ENCODE measurements at regions not wholly inside any gene's neighbourhood (a gene's known extent, or its start where the extent isn't known, plus 50 kb on each side); places are given as distances from the start of the nearest gene placed in this dataset.

DNA sequence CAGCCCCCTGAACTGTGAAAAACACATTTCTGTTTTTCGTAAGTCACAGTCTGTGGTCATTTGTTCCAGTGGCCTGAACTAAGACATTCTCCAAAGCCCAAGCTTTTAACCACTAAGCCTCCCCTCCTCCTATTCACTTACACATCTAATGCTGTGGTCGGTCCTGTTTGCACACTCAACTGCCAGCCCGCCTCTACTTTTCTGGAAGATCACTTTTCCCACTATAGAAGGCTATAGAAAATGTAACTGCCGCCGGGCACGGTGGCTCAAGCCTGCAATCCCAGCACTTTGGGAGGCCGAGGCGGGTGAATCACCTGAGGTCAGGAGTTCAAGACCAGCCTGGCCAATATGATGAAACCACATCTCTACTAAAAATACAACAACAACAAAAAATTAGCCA lies 524.7 kb upstream of the TMEM132C start:
- TF ChIP-seq, protein P1, sequence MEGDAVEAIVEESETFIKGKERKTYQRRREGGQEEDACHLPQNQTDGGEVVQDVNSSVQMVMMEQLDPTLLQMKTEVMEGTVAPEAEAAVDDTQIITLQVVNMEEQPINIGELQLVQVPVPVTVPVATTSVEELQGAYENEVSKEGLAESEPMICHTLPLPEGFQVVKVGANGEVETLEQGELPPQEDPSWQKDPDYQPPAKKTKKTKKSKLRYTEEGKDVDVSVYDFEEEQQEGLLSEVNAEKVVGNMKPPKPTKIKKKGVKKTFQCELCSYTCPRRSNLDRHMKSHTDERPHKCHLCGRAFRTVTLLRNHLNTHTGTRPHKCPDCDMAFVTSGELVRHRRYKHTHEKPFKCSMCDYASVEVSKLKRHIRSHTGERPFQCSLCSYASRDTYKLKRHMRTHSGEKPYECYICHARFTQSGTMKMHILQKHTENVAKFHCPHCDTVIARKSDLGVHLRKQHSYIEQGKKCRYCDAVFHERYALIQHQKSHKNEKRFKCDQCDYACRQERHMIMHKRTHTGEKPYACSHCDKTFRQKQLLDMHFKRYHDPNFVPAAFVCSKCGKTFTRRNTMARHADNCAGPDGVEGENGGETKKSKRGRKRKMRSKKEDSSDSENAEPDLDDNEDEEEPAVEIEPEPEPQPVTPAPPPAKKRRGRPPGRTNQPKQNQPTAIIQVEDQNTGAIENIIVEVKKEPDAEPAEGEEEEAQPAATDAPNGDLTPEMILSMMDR (IDR thresholded peaks at IDR 0.05) = no peak
- peaks cover 2% of the 10 kb centered on the region for H3K27me3 Mint-ChIP-seq (ENCODE audit: unreplicated experiment)
- H3K9me3 Mint-ChIP-seq (ENCODE audit: unreplicated experiment) = peaks cover 11% of the 10 kb centered on the region
- no peaks in the 10 kb centered on the region for H3K36me3 Mint-ChIP-seq (ENCODE audit: unreplicated experiment)
- no peaks in the 10 kb centered on the region for H3K4me1 Mint-ChIP-seq (ENCODE audit: unreplicated experiment)
- DNase-seq (ENCODE audit: extremely low spot score, unreplicated experiment) = no peak
- no peak overlapping the region for H3K27ac Mint-ChIP-seq (ENCODE audit: unreplicated experiment)
- H3K4me3 Mint-ChIP-seq (ENCODE audit: unreplicated experiment) = no peak overlapping the region

DNA sequence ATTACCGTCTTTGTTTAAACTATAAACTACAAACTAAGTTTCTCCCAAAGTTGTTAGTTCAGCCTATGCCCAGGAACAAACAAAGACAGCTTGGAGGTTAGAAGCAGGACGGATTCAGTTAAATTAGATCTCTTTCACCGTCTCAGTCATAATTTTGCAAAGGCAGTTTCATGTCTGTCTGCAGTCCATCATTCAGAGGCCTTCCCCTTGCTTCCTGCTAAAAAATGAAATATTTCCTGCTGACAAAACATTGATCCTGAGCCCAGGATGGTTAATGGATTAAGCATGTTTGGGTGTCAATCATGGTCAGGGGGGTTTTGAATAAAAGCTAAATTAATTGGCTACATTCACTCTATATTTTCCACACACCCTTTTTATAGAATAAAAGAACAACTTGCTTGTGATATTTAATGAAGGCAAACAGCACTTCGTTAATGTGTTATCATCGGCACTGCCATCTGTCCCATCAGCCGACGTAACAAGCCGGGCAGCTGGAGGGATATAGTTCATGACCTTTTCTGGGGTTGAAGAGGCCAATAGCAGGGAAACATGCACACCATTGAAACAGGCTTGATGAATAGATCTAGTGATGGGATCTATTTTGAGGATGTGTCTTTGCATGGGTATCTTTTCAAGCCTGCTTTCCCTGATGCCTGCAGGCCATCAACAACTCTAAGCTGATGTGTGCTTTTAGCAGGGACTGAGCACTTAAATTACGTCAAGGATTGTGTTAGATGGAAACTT lies 521.3 kb upstream of the TMEM132C start:
- H3K9me3 Mint-ChIP-seq (ENCODE audit: unreplicated experiment) = peaks cover 11% of the 10 kb centered on the region
- H3K27me3 Mint-ChIP-seq (ENCODE audit: unreplicated experiment) = peaks cover 7% of the 10 kb centered on the region
- TF ChIP-seq, protein P1 (IDR thresholded peaks at IDR 0.05) = no peak
- no peak overlapping the region for H3K27ac Mint-ChIP-seq (ENCODE audit: unreplicated experiment)
- no peaks in the 10 kb centered on the region for H3K36me3 Mint-ChIP-seq (ENCODE audit: unreplicated experiment)
- DNase-seq (ENCODE audit: extremely low spot score, unreplicated experiment) = no peak
- no peaks in the 10 kb centered on the region for H3K4me1 Mint-ChIP-seq (ENCODE audit: unreplicated experiment)
- H3K4me3 Mint-ChIP-seq (ENCODE audit: unreplicated experiment) = no peak overlapping the region

DNA sequence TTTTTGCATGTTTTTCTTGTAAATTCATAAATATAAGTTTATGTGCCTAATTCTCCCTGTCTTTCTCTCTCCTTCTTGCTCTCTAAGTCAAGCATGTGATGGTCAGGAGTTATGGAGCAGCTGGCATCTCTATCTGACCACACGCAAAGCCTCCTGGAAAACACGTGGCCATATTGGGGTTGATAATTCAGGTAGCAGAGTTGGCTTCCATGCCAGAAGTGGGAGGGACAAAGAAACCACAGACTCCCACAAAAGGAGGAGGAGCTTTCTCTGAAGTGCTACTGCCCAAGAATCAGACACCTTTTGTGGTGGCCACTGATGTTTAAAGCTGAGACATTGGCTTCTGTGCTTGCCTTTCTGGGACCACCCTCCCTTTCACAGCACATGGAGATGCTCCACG lies 517.6 kb upstream of the TMEM132C start:
- Mint-ChIP-seq H3K4me1 (ENCODE audit: unreplicated experiment) (no peaks in the 10 kb centered on the region), H3K9me3 (ENCODE audit: unreplicated experiment) (peaks cover 9% of the 10 kb centered on the region), H3K4me3 (ENCODE audit: unreplicated experiment) (no peak overlapping the region), H3K36me3 (ENCODE audit: unreplicated experiment) (no peaks in the 10 kb centered on the region), H3K27me3 (ENCODE audit: unreplicated experiment) (peaks cover 12% of the 10 kb centered on the region), H3K27ac (ENCODE audit: unreplicated experiment) (no peak overlapping the region)
- no peak for DNase-seq (ENCODE audit: extremely low spot score, unreplicated experiment)
- TF ChIP-seq, protein P1 (IDR thresholded peaks at IDR 0.05) = no peak

DNA sequence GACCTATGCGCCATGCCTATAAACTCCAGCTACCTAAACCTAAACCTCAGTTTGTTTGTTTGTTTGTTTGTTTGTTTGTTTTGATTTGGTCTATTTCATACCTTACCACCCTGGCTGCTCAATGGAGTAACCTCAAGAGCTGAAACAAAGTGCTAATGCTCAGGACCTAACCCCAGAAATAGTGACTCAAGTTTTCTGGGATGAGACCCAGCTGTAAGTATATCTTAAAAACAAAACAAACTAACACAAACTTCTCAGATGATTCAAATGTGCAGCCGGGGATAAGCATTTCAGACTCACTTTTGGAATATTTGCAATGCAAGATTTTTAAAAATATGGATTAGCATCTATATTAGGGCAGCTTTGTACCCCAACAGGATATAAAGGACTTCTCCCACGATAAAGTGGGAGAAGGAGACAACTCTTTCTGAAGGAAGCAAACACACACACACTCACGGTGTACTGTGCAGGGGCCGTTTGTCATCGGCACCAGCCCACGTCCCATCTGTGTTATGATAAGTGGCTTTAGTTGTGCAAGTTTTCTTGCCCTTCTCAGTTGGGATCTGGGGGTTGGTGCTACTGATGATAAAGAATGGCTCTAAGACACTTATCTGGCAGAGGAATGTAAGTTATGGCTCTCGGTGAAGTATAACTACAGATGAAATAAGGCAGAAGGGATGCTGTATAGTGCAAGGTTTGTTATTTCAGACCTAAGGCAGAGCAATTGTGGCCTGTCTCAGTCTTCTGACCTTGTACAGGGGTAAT lies 516.7 kb upstream of the TMEM132C start:
- no peak for DNase-seq (ENCODE audit: extremely low spot score, unreplicated experiment)
- no peaks in the 10 kb centered on the region for H3K4me1 Mint-ChIP-seq (ENCODE audit: unreplicated experiment)
- H3K4me3 Mint-ChIP-seq (ENCODE audit: unreplicated experiment) = no peak overlapping the region
- peaks cover 15% of the 10 kb centered on the region for H3K27me3 Mint-ChIP-seq (ENCODE audit: unreplicated experiment)
- TF ChIP-seq, protein P1 (IDR thresholded peaks at IDR 0.05) = no peak
- no peaks in the 10 kb centered on the region for H3K36me3 Mint-ChIP-seq (ENCODE audit: unreplicated experiment)
- no peak overlapping the region for H3K27ac Mint-ChIP-seq (ENCODE audit: unreplicated experiment)
- H3K9me3 Mint-ChIP-seq (ENCODE audit: unreplicated experiment) = peaks cover 3% of the 10 kb centered on the region

DNA sequence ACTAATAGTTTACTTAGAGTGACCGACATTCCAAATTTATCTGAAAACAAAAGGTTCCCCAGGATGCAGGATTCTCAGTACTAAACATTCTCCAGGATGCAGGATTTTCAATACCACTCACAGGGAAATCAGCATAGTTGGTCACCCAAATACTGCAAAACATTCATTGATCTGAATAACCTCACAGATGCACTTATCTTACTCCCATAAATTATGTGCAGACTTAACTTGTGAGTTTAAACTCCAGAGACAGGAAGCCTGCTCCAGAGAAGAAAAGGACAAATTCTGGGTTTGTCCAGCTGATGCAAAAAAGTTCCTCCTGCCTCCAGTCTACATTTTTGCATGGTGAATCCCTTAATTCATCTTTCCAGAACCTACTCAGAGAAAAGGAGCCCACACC lies 514.2 kb upstream of the TMEM132C start:
- H3K4me1 Mint-ChIP-seq (ENCODE audit: unreplicated experiment) = no peaks in the 10 kb centered on the region
- H3K27me3 Mint-ChIP-seq (ENCODE audit: unreplicated experiment) = peaks cover 14% of the 10 kb centered on the region
- H3K36me3 Mint-ChIP-seq (ENCODE audit: unreplicated experiment) = no peaks in the 10 kb centered on the region
- peaks cover 4% of the 10 kb centered on the region for H3K9me3 Mint-ChIP-seq (ENCODE audit: unreplicated experiment)
- no peak overlapping the region for H3K27ac Mint-ChIP-seq (ENCODE audit: unreplicated experiment)
- TF ChIP-seq, protein P1 (IDR thresholded peaks at IDR 0.05) = no peak
- no peak for DNase-seq (ENCODE audit: extremely low spot score, unreplicated experiment)
- H3K4me3 Mint-ChIP-seq (ENCODE audit: unreplicated experiment) = no peak overlapping the region

All from osteocyte (in vitro differentiated cells).